ENCODE measurements at regions not wholly inside any gene's neighbourhood (a gene's known extent, or its start where the extent isn't known, plus 50 kb on each side); places are given as distances from the start of the nearest gene placed in this dataset.

DNA sequence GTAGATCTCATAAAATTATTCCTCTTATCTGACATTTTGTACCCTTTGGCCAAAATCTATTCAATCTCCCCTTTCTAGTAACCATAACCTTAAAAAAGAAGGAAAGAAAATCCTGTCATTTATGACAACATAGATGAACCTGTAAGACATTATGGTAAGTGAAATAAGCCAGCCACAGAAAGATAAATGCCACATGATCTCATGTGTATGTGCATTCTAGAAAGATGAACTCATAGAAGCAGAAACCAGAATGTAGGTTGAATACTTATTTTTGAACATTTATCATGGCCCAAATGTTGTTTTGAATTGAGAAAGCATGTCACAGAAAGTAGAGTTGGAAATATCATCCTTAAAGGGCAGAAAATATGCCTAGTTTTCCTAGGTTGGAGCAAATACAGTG, 1053.6 kb downstream of the SLC6A15 start:
- TF ChIP-seq, protein P1, sequence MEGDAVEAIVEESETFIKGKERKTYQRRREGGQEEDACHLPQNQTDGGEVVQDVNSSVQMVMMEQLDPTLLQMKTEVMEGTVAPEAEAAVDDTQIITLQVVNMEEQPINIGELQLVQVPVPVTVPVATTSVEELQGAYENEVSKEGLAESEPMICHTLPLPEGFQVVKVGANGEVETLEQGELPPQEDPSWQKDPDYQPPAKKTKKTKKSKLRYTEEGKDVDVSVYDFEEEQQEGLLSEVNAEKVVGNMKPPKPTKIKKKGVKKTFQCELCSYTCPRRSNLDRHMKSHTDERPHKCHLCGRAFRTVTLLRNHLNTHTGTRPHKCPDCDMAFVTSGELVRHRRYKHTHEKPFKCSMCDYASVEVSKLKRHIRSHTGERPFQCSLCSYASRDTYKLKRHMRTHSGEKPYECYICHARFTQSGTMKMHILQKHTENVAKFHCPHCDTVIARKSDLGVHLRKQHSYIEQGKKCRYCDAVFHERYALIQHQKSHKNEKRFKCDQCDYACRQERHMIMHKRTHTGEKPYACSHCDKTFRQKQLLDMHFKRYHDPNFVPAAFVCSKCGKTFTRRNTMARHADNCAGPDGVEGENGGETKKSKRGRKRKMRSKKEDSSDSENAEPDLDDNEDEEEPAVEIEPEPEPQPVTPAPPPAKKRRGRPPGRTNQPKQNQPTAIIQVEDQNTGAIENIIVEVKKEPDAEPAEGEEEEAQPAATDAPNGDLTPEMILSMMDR (optimal IDR thresholded peaks at IDR 0.05 in 1 of 3, IDR thresholded peaks at IDR 0.05 in 1 of 3, conservative IDR thresholded peaks at IDR 0.05 in 1 of 3; ENCODE audit: extremely low read depth in 1 of 3, insufficient read depth in 2 of 3, low read length in 3 of 3), result no peak
- no peak for TF ChIP-seq EZH2 (IDR thresholded peaks at IDR 0.05; ENCODE audit: low read length)

Data from keratinocyte (primary cell).